WERI-Rb-1 (cell line): ENCODE measurements at regions not wholly inside any gene's neighbourhood (a gene's known extent, or its start where the extent isn't known, plus 50 kb on each side); places are given as distances from the start of the nearest gene placed in this dataset.

Experiments
- DNase-seq: peaks from one replicate; pipeline ENCODE4 v3.0.0-alpha.2; 2020
- H3K27ac ChIP-seq: fragments of 250-450 bp; sonication (Bioruptor Pico); 2 replicates; pipeline ENCODE4 v1.5.1; 2020; ENCODE audit warnings: mild to moderate bottlenecking, moderate library complexity
- H3K27me3 ChIP-seq: fragments of 250-450 bp; sonication (Bioruptor Pico); 2 replicates; pipeline ENCODE4 v1.5.1; 2021; ENCODE audit warnings: mild to moderate bottlenecking, low read depth, moderate library complexity; ENCODE audit not compliant: insufficient read depth, severe bottlenecking
- H3K36me3 ChIP-seq: fragments of 250-450 bp; sonication (Bioruptor Pico); 2 replicates; pipeline ENCODE4 v1.5.1; 2020; ENCODE audit warnings: mild to moderate bottlenecking, moderate library complexity
- H3K4me3 ChIP-seq: 2 replicates; pipeline ENCODE4 v1.5.1; 2011; ENCODE audit warnings: low read depth, mild to moderate bottlenecking, control low read depth, low read length
- H3K9me3 ChIP-seq: fragments of 250-450 bp; sonication (Bioruptor Pico); 2 replicates; pipeline ENCODE4 v1.5.1; 2021; ENCODE audit warnings: mild to moderate bottlenecking, moderate library complexity; ENCODE audit not compliant: severe bottlenecking
- CTCF ChIP-seq: IDR thresholded peaks from 2 replicates; pipeline ENCODE4 v1.5.1; 2011; ENCODE audit warnings: low read depth, mild to moderate bottlenecking, control low read depth, inconsistent platforms, low read length

GRCh38 chr17:69822314-69822875 is 252.6 kb upstream of the KCNJ16 start:
- H3K36me3 ChIP-seq: no peaks in the 10 kb centered on the region
- no peak overlapping the region for H3K27ac ChIP-seq
- no peak for TF ChIP-seq CTCF
- DNase-seq: no peak
- H3K27me3 ChIP-seq: no peaks in the 10 kb centered on the region
- H3K9me3 ChIP-seq: peaks cover 8% of the 10 kb centered on the region
- no peak overlapping the region for H3K4me3 ChIP-seq

- TF ChIP-seq CTCF: no peak
- H3K4me3 ChIP-seq: no peak overlapping the region
- no peaks in the 10 kb centered on the region for H3K36me3 ChIP-seq
- H3K27ac ChIP-seq: no peak overlapping the region
- no peak for DNase-seq
- no peaks in the 10 kb centered on the region for H3K27me3 ChIP-seq
- H3K9me3 ChIP-seq: no peaks in the 10 kb centered on the region
Measured at GRCh38 chr17:69828087-69828486, 246.9 kb upstream of the KCNJ16 start.

GRCh38 chr17:69834494-69834893 is 240.5 kb upstream of the KCNJ16 start:
- TF ChIP-seq CTCF: no peak
- Histone ChIP-seq H3K9me3 (peaks cover 6% of the 10 kb centered on the region), H3K4me3 (no peak overlapping the region), H3K27ac (no peak overlapping the region), H3K27me3 (no peaks in the 10 kb centered on the region), H3K36me3 (no peaks in the 10 kb centered on the region)
- DNase-seq: no peak

- DNase-seq: no peak
- no peak overlapping the region for H3K27ac ChIP-seq
- TF ChIP-seq CTCF: no peak
- no peaks in the 10 kb centered on the region for H3K27me3 ChIP-seq
- H3K36me3 ChIP-seq: no peaks in the 10 kb centered on the region
- H3K4me3 ChIP-seq: no peak overlapping the region
- no peaks in the 10 kb centered on the region for H3K9me3 ChIP-seq
Measured at GRCh38 chr17:69851736-69852135, 223.3 kb upstream of the KCNJ16 start.

GRCh38 chr17:69853541-69854224 is 221.3 kb upstream of the KCNJ16 start:
- H3K27me3 ChIP-seq: no peaks in the 10 kb centered on the region
- TF ChIP-seq CTCF: no peak
- no peaks in the 10 kb centered on the region for H3K9me3 ChIP-seq
- no peak for DNase-seq
- H3K4me3 ChIP-seq: no peak overlapping the region
- no peaks in the 10 kb centered on the region for H3K36me3 ChIP-seq
- H3K27ac ChIP-seq: no peak overlapping the region
